Gastrocnemius medialis (tissue), 4 donors: ENCODE measurements at regions not wholly inside any gene's neighbourhood (a gene's known extent, or its start where the extent isn't known, plus 50 kb on each side); places are given as distances from the start of the nearest gene placed in this dataset.

ENCODE experiments used
- POLR2A ChIP-seq, 2 donors: fragments of 450-650 bp; IDR thresholded peaks; one replicate each; pipeline ENCODE4 v1.6.1; 2017; ENCODE audit warnings: antibody characterized with exemption in 2 of 2, mild to moderate bottlenecking in 2 of 2, moderate library complexity in 2 of 2
- TF ChIP-seq, protein P1 (sequence below), 5 experiments: fragments of 450-650 bp in 3 of 5; fragments of 200-600 bp in 2 of 5; sonication (generic) in 2 of 5; IDR thresholded peaks in 4 of 5; conservative IDR thresholded peaks in 1 of 5; 1 replicate in 4 of 5; 2 replicates in 1 of 5; pipeline ENCODE4 v1.5.1; 2016 to 2019; ENCODE audit warnings: antibody characterized with exemption in 5 of 5, mild to moderate bottlenecking in 3 of 5, moderate library complexity in 3 of 5

GRCh38 chr12:77213319-77213718 is 147.9 kb upstream of the E2F7 start:
- TF ChIP-seq, protein P1, sequence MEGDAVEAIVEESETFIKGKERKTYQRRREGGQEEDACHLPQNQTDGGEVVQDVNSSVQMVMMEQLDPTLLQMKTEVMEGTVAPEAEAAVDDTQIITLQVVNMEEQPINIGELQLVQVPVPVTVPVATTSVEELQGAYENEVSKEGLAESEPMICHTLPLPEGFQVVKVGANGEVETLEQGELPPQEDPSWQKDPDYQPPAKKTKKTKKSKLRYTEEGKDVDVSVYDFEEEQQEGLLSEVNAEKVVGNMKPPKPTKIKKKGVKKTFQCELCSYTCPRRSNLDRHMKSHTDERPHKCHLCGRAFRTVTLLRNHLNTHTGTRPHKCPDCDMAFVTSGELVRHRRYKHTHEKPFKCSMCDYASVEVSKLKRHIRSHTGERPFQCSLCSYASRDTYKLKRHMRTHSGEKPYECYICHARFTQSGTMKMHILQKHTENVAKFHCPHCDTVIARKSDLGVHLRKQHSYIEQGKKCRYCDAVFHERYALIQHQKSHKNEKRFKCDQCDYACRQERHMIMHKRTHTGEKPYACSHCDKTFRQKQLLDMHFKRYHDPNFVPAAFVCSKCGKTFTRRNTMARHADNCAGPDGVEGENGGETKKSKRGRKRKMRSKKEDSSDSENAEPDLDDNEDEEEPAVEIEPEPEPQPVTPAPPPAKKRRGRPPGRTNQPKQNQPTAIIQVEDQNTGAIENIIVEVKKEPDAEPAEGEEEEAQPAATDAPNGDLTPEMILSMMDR (IDR thresholded peaks at IDR 0.05 in 4 of 5, conservative IDR thresholded peaks at IDR 0.05 in 1 of 5) = no peak
- TF ChIP-seq POLR2A (IDR thresholded peaks at IDR 0.05) = no peak
